ENCODE measurements at regions not wholly inside any gene's neighbourhood (a gene's known extent, or its start where the extent isn't known, plus 50 kb on each side); places are given as distances from the start of the nearest gene placed in this dataset.
"Not testable (repeated sequence)": the region's sequence is repeated elsewhere in the genome, so short reads cannot be mapped to it uniquely, and the experiment has no call there.

GRCh38 chr4:55002431-55002830 lies 123.0 kb downstream of the KDR start:
- FAIRE-seq: no peak
- no peak for TF ChIP-seq PAX5 (IDR thresholded peaks at IDR 0.05; ENCODE audit: insufficient read depth, low read length, severe bottlenecking)
- no peak for TF ChIP-seq POU2F2 (IDR thresholded peaks at IDR 0.05; ENCODE audit: low read depth, low read length)
- no peak for TF ChIP-seq TAF1 (IDR thresholded peaks at IDR 0.05; ENCODE audit: low read depth, low read length)
- no peak for TF ChIP-seq SPI1 (IDR thresholded peaks at IDR 0.05; ENCODE audit: low read depth, low read length)
- TF ChIP-seq POLR2AphosphoS5 (IDR thresholded peaks at IDR 0.05; ENCODE audit: low read depth, low read length): no peak
- DNase-seq (ENCODE audit: insufficient read length, low spot score): no peak

- TF ChIP-seq POU2F2 (IDR thresholded peaks at IDR 0.05; ENCODE audit: low read depth, low read length) (no peak), SPI1 (IDR thresholded peaks at IDR 0.05; ENCODE audit: low read depth, low read length) (no peak), POLR2AphosphoS5 (IDR thresholded peaks at IDR 0.05; ENCODE audit: low read depth, low read length) (no peak), PAX5 (IDR thresholded peaks at IDR 0.05; ENCODE audit: insufficient read depth, low read length, severe bottlenecking) (no peak), POLR2A (IDR thresholded peaks at IDR 0.05; ENCODE audit: low read depth, low read length) (no peak), TAF1 (IDR thresholded peaks at IDR 0.05; ENCODE audit: low read depth, low read length) (no peak)
- FAIRE-seq: no peak
- no peak for DNase-seq (ENCODE audit: insufficient read length, low spot score)
Measured at GRCh38 chr4:55001538-55001937, 123.9 kb downstream of the KDR start.

- DNase-seq (ENCODE audit: insufficient read length, low spot score) (no peak), FAIRE-seq (no peak)
- no peak for TF ChIP-seq PAX5 (IDR thresholded peaks at IDR 0.05; ENCODE audit: insufficient read depth, low read length, severe bottlenecking)
- no peak for TF ChIP-seq SPI1 (IDR thresholded peaks at IDR 0.05; ENCODE audit: low read depth, low read length)
- no peak for TF ChIP-seq POU2F2 (IDR thresholded peaks at IDR 0.05; ENCODE audit: low read depth, low read length)
Measured at GRCh38 chr4:54999003-54999402, 126.4 kb downstream of the KDR start.

- not testable (repeated sequence) for FAIRE-seq; DNase-seq (ENCODE audit: insufficient read length, low spot score)
Measured at GRCh38 chr4:54993473-54994026, 131.8 kb downstream of the KDR start.

GRCh38 chr4:54992266-54992665 lies 133.1 kb downstream of the KDR start:
- DNase-seq (ENCODE audit: insufficient read length, low spot score): no peak
- TF ChIP-seq PAX5 (IDR thresholded peaks at IDR 0.05; ENCODE audit: insufficient read depth, low read length, severe bottlenecking) (no peak), POU2F2 (IDR thresholded peaks at IDR 0.05; ENCODE audit: low read depth, low read length) (no peak), POLR2A (IDR thresholded peaks at IDR 0.05; ENCODE audit: low read depth, low read length) (no peak), SPI1 (IDR thresholded peaks at IDR 0.05; ENCODE audit: low read depth, low read length) (no peak), POLR2AphosphoS5 (IDR thresholded peaks at IDR 0.05; ENCODE audit: low read depth, low read length) (no peak), TAF1 (IDR thresholded peaks at IDR 0.05; ENCODE audit: low read depth, low read length) (no peak)
- no peak for FAIRE-seq

GRCh38 chr4:54988655-54989054 lies 136.7 kb downstream of the KDR start:
- no peak for FAIRE-seq
- no peak for DNase-seq (ENCODE audit: insufficient read length, low spot score)
- TF ChIP-seq TAF1 (IDR thresholded peaks at IDR 0.05; ENCODE audit: low read depth, low read length) (no peak), POLR2AphosphoS5 (IDR thresholded peaks at IDR 0.05; ENCODE audit: low read depth, low read length) (no peak)

- TF ChIP-seq TAF1 (IDR thresholded peaks at IDR 0.05; ENCODE audit: low read depth, low read length) (no peak), POLR2A (IDR thresholded peaks at IDR 0.05; ENCODE audit: low read depth, low read length) (no peak), POLR2AphosphoS5 (IDR thresholded peaks at IDR 0.05; ENCODE audit: low read depth, low read length) (no peak), SPI1 (IDR thresholded peaks at IDR 0.05; ENCODE audit: low read depth, low read length) (no peak), PAX5 (IDR thresholded peaks at IDR 0.05; ENCODE audit: insufficient read depth, low read length, severe bottlenecking) (no peak), POU2F2 (IDR thresholded peaks at IDR 0.05; ENCODE audit: low read depth, low read length) (no peak)
- no peak for FAIRE-seq
- no peak for DNase-seq (ENCODE audit: insufficient read length, low spot score)
Measured at GRCh38 chr4:54986095-54986846, 139.1 kb downstream of the KDR start.

- DNase-seq (ENCODE audit: insufficient read length, low spot score): no peak
- FAIRE-seq: no peak
- TF ChIP-seq PAX5 (IDR thresholded peaks at IDR 0.05; ENCODE audit: insufficient read depth, low read length, severe bottlenecking) (no peak), SPI1 (IDR thresholded peaks at IDR 0.05; ENCODE audit: low read depth, low read length) (no peak), POLR2A (IDR thresholded peaks at IDR 0.05; ENCODE audit: low read depth, low read length) (no peak), TAF1 (IDR thresholded peaks at IDR 0.05; ENCODE audit: low read depth, low read length) (no peak), POLR2AphosphoS5 (IDR thresholded peaks at IDR 0.05; ENCODE audit: low read depth, low read length) (no peak), POU2F2 (IDR thresholded peaks at IDR 0.05; ENCODE audit: low read depth, low read length) (no peak)
Measured at GRCh38 chr4:54976682-54977081, 148.7 kb downstream of the KDR start.

- DNase-seq (ENCODE audit: insufficient read length, low spot score) (no peak), FAIRE-seq (no peak)
- TF ChIP-seq POLR2A (IDR thresholded peaks at IDR 0.05; ENCODE audit: low read depth, low read length): no peak
- TF ChIP-seq POU2F2 (IDR thresholded peaks at IDR 0.05; ENCODE audit: low read depth, low read length): no peak
- TF ChIP-seq PAX5 (IDR thresholded peaks at IDR 0.05; ENCODE audit: insufficient read depth, low read length, severe bottlenecking): no peak
- no peak for TF ChIP-seq TAF1 (IDR thresholded peaks at IDR 0.05; ENCODE audit: low read depth, low read length)
- no peak for TF ChIP-seq SPI1 (IDR thresholded peaks at IDR 0.05; ENCODE audit: low read depth, low read length)
- TF ChIP-seq POLR2AphosphoS5 (IDR thresholded peaks at IDR 0.05; ENCODE audit: low read depth, low read length): no peak
Measured at GRCh38 chr4:54976031-54976430, 149.4 kb downstream of the KDR start.

- TF ChIP-seq POLR2A (IDR thresholded peaks at IDR 0.05; ENCODE audit: low read depth, low read length): no peak
- TF ChIP-seq TAF1 (IDR thresholded peaks at IDR 0.05; ENCODE audit: low read depth, low read length): no peak
- no peak for TF ChIP-seq SPI1 (IDR thresholded peaks at IDR 0.05; ENCODE audit: low read depth, low read length)
- no peak for TF ChIP-seq POLR2AphosphoS5 (IDR thresholded peaks at IDR 0.05; ENCODE audit: low read depth, low read length)
- TF ChIP-seq PAX5 (IDR thresholded peaks at IDR 0.05; ENCODE audit: insufficient read depth, low read length, severe bottlenecking): no peak
- no peak for TF ChIP-seq POU2F2 (IDR thresholded peaks at IDR 0.05; ENCODE audit: low read depth, low read length)
- FAIRE-seq: no peak
- no peak for DNase-seq (ENCODE audit: insufficient read length, low spot score)
Measured at GRCh38 chr4:54973784-54974183, 151.6 kb downstream of the KDR start.
